Activated CD8-positive, alpha-beta memory T cell treated with anti-CD3 and anti-CD28 coated beads for 48 hours (primary cell): ENCODE measurements at regions not wholly inside any gene's neighbourhood (a gene's known extent, or its start where the extent isn't known, plus 50 kb on each side); places are given as distances from the start of the nearest gene placed in this dataset.
"Not testable (repeated sequence)": the region's sequence is repeated elsewhere in the genome, so short reads cannot be mapped to it uniquely, and the experiment has no call there.

Source experiments
- DNase-seq, 3 experiments: peaks; one replicate each; pipeline ENCODE4 v3.0.0-alpha.2; 2020; ENCODE audit warnings: low read depth in 2 of 3, low spot score in 2 of 3

DNA sequence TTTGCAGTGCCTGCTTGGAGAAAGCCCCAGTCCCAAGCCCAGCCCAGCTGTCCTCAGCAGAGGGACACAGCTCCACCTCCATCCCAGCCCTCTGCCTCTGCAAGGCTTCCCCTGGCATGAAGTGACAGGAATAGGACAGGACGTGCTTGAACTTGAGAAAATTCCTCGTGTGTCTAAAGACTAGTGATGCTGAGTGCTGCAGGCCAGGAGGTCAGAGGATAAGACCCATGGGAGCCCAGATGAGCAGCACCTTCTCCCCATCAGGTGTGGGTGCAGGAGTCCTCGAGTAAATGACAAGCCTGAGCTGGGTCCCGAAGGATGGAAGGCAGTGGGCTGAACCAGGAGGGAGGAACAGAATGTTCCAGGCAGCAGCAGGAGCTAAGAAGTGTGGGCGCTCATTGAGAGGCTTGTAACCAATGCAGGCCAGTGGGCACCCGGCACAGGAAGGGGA, 67.8 kb upstream of the UXS1 start:
- no peak for DNase-seq

DNA sequence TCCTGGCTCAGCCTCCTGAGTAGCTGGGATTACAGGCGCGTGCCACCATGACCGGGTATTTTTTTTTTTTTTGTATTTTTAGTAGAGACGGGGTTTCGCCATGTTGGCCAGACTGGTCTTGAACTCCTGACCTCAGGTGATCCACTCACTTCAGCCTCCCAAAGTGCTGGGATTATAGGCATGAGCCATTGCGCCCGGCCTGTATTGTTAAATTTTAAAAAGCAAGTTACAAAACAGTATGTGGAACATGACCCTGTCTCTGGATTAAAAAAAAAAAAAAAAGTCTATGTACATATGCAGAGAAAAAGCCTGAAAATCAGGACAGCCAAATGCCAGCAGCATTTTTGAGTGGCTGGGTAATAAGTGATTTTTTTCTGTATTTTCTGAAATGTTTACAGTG, 64.8 kb upstream of the UXS1 start:
- not testable (repeated sequence) for DNase-seq

DNA sequence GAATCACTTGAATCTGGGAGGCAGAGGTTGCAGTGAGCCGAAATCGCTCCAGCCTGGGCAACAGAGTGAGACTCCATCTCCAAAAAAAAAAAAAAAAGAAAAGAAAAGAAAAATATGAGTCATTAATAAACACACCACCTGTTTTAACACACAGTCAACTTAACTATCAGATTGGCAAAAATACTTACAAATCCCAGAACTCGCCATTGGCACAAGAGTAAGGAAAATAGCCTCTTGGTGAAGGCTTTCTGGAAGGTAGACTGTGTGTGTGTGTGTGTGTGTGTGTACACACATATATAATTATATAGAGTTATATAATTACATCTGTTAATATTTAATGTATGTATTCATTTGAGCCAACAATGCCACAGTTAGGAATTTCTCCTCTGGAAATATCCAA, 63.7 kb upstream of the UXS1 start:
- DNase-seq: no peak

DNA sequence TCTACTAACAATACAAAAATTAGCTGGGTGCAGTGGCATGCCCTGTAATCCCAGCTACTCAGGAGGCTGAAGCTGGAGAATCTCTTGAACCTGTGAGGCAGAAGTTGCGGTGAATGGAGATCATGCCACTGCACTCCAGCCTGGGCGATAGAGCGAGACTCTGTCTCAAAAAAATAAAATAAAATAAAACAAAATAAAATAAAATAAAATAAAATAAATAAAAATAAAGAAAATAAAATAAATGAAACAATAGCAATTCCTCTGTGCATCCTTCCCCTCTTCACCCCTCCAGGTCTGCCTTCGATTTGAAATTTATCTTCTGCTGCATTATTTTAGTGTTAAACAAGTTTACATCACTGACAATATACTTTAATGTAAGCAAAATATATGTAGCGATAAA, 63.0 kb upstream of the UXS1 start:
- DNase-seq: no peak

DNA sequence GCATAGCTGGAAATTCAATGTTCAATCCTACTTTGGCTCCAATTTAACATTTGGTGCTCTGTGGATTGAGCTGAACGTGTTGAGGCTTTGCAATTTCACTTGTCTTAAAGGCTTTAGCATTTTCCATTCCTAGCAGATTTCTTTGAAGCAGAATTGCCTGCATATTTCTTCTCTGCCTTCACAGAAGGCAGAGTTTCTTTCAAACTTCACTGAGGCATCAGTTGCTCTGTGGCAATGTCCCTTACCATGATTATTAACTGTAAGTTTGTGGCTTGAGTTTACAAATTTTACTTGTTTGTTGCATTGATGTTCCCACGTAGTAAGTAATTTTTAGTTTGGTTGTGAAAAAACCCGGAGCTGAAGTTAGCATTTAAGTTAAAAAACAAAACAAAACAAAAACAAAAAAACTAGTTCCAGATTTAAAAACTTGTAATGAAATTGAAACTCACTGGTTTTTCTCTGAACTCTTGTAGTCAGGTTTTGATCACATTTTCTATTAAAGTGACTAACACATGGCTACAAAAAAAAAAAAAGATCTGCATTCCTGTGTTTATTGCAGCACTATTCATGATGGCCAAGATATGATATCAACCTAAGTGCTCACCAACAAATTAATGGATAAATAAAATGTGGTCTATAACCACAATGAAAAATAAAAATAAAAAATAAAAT, 55.2 kb upstream of the UXS1 start:
- DNase-seq: not testable (repeated sequence)

DNA sequence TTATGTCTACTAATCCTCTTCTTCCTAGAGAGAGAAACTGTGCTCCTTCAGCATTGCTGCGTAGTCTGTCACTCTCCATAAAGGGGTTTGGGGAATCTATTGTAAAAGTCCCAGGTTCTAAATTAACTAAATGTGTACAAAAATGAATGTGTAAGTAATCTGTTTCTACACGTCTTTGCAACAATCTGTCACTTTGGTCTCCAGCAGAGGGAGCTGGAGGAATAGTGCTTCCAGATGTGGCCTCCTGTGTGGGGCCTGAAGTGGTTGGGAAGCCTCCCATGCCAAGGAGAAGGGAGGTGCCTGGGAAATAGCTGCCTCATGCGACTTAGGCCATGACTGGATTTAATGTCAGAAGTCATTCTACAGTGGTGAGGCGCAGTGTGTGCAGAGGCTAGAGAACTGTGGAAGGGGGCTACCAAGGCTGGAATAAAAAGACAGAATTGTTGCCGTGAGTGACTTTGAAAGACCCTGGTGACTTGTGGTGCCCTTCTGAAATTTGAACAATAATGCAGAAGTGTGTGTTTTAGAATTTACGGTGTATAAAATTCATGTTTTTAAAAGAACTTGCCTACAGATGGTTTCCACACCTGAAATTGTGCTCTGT, 54.5 kb upstream of the UXS1 start:
- DNase-seq: not testable (repeated sequence)
